ENCODE measurements at regions not wholly inside any gene's neighbourhood (a gene's known extent, or its start where the extent isn't known, plus 50 kb on each side); places are given as distances from the start of the nearest gene placed in this dataset.

DNA sequence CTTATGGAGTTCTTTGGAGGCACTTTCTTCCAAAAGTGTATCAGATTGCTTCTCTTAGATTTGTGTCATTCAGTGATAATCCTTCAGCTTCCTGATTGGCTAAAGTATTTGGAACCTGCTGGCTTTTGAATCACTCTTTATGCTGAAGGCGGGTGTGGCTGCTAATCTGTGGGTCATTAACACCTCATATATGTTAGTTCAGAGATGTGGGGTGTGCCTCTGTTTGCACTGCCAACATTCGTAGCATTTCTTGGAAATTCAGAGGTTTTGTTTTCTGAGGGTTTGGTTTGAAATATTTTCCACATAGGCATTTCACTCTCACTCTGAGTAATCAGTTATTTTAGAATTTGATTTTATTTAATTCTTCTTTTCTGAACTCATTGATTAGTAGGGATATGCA lies 1604.4 kb upstream of the ACVR2A start:
- no peak for DNase-seq

GRCh38 chr2:146239392-146240135 lies 1605.3 kb upstream of the ACVR2A start:
- peak; percentile 51 for DNase-seq

- no peak for DNase-seq
Observed at GRCh38 chr2:146238254-146238966, 1606.4 kb upstream of the ACVR2A start.

GRCh38 chr2:146235158-146235557 lies 1609.7 kb upstream of the ACVR2A start:
- DNase-seq: no peak

- no peak for DNase-seq
Observed at GRCh38 chr2:146229508-146230155, 1615.2 kb upstream of the ACVR2A start.

- no peak for DNase-seq
Observed at GRCh38 chr2:146228466-146229058, 1616.3 kb upstream of the ACVR2A start.

DNA sequence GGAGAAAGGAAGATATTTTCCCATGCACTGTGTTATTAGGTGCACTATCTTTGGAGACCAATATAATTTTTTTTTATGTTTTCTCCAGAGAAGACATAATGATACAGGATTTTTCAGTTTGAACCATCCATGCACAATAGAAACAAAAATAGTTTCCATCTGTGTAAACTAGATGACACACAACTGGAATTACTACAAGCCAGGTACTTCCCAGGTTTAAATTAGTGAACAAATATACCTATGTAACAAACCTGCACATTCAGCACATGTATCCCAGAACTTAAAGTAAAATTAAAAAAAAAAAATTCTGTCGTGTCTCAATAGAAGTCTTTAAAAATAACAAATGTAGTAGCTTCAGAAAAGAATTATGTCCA lies 1616.8 kb upstream of the ACVR2A start:
- DNase-seq: no peak

DNA sequence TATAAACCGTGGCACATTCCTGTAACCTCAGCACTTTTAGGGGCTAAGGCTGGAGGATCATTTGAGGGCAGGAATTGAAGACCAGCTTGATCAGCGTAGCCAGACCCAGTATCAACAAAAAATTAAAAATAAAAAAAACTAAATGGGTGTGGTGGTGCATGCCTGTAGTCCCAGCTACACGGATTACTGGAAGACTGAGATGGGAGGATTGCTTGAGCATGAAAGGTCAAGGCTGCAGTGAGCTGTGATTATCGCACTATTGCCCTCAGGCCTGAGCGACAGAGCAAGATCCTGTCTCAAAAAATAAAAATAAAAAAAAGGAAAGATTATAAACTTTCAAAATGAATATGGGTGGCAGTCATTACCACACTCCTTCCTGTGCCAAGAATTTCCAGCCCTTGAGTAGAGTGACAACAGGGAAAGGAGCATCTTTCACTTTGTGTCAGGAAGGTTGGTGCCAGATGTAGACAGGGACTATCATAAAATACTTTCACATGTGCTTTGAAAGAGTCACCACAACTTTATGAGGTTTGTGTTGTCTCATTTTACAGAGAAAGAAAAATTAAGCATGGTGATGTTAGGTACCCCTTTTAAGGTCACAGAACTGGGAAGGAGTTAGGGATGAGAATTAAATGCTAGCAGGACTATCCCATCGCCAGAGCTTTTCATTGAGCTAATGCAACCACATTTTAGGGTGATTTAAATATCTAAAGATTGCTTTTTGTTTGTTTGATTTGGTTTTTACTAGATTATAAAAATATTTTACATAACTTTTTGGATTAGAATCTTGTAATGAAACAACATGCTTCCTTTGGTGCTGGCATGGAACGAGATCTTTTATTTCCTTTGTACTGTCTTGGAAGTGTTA lies 1617.4 kb upstream of the ACVR2A start:
- DNase-seq: no peak

- no peak for DNase-seq
Observed at GRCh38 chr2:146226077-146226476, 1618.8 kb upstream of the ACVR2A start.

GRCh38 chr2:146221826-146222225 lies 1623.0 kb upstream of the ACVR2A start:
- no peak for DNase-seq

DNA sequence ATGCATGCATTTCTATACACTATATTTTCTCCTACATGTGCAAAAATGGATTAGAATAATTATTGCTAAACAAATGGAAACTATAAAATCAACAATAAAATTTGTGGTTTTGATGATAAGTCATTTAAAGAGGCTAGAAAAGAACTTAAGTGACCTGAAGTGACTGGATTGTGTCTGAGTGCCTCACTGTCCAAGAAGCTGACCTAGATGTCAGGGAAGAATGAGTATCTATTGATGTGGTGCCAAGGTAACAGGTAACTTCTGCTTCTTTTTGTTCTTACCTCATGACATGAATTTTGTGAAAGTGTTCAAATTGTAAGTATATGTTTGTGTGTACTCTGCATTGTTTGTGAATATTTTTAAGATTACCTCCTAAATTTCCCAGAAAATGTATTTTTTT lies 1623.9 kb upstream of the ACVR2A start:
- DNase-seq: no peak

DNA sequence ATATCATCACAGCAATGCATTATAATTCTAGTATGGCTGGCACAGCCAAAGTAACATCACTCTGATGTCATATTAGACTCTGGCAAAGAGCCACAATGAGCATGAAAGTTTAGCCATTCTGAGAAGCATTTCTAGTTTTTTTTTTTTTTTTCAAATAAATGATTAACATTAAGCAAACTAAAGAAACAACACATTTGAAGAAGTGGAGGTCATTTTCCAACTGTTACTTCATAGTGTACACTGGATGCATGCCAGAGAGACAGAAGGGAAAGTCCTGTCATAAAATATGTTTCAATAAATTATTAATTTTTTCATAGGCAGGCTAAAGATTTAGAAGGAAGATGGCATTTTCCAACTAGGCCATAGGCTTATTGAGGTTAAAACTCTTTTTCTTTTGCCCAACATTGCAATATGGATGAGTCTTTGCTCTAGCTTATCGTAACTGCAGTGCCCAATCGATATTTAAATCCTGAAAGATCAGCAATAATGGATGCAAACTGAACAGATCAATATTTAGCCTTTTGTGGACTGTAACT lies 1630.4 kb upstream of the ACVR2A start:
- no peak for DNase-seq

DNA sequence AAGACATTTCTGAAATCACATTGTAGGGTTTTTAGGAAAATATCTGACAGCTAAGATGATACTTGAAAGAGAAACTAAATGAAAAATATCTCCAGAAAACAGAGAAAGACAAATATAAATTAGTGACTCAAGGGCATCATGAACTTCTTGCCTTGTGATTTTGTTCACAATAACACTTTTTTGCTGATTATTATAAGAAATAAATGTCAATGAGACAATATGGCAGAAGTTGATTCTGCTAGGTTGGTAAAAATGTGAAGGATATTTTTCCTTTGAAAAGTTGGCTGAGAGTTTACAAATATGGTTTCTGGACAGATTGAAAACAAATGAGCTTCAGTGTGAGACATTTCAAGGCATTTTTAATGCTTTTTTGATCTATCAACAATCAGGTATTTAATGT lies 1631.2 kb upstream of the ACVR2A start:
- DNase-seq: no peak

- no peak for DNase-seq
Observed at GRCh38 chr2:146212602-146213001, 1632.2 kb upstream of the ACVR2A start.

DNA sequence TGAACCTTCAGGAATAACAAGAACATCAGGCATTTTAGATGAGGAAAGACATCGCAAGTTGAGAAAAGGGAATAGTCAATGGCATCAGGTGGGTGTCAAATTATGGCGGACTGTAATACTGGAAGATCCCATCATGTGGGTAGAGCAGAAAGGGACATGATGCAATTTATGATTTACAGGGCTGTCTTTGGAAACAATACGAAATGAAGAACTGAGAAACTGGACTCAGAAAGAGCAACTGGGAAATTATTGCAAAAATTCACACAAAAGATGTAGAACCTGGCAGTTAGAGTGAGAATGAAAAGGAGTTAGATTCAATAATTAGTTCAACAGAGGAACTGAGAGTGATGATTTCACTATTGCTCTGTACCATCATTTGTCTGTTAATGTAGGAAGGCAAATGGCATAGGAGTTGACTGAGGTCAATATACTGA lies 1635.0 kb upstream of the ACVR2A start:
- DNase-seq: no peak

DNA sequence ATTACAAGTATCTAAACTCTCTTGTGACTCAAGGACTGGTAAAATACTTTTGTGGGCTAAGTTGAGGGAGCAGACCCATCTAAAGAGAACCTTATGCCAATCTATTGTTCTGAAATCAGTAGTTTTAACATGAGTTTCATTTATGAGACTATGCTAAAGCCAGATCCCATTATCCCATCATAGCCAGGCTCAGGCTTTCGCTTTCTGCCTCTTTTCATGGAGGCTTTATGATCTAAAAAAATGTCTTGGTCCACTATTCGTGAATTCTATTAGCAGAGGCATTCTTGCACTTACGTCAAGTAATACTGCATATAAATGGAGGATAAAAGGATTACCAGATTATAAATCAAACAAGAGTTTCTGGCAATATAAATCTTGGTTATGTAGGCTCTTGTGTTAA lies 1636.9 kb upstream of the ACVR2A start:
- no peak for DNase-seq

GRCh38 chr2:146207417-146207816 lies 1637.4 kb upstream of the ACVR2A start:
- DNase-seq: no peak

DNA sequence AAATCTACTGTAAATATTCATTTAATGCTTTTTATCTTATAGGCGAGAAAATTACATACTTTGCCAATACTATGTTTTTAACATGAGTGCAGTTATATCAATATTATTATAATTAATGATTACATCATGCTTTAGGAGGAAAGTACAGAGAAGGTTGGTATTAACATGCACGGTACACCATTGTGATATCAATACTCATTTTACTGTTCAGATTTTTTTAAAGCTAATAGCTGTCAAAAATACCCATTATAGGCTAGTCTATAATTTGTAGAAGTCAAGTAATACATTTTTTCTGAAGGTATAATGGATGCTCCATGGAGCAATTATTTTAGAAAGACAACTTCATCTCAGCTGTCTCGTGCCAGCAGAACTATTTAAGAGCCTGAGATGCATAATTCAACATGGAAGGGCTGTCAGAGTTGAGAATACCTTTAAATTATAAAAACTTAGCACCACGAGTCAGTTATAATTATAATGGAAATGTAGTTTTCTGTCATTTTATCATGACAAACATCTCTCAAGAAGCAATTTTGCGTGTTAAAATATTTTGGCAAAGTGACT lies 1641.7 kb upstream of the ACVR2A start:
- DNase-seq: no peak

DNA sequence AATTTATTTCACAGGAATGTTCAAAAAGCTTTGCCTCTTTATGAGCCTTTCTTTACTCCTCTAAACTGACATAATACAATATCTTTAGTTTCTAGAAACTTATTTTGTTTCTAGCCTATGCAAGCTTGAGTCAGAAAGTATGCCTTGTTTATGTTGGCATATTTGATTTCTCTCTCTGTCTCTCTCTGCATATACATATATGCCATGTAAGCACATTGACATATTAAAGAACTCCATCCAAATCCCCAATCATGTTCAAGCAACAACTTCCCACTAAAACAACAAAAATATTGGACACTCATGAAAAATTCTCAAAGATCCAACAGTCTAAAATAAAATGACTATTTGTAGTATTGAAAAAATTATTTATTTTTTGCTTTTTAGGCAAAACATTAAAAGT lies 1651.2 kb upstream of the ACVR2A start:
- no peak for DNase-seq

DNA sequence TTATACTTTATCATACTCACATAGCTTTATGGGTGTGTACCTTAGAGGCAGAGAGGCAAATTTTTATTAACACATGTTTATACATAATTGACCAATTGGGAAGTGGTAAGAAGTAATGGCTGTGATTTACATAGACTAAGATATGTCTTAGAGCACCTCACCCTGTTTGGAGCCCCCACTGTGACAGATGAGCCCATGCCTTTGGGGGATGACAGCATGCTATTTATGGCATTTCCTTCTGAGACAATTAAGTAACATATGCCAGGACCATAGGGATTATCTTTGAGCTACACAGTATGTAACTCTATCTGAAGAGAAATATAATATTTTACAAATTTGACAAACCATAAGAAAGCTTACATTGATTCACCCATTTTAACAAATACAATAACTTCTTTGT lies 1655.3 kb upstream of the ACVR2A start:
- no peak for DNase-seq

DNA sequence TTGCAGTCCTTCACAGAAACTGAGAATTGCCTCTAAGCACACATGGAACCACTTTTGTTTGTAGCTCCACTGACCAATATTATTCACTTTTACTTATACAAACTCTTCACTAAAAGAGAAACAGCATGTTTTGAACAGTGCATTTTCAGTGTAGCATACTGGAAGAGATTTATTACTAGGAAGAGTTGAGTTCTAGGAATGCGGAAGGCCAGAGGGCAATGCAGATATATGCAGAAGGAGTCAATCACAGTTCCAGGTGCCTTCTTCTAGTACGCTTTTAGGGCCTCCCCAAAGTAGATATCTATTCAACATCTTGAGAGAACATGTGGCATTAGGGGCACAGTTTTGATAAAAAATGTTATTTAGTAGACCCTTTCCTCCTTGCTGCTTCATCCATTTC lies 1654.0 kb upstream of the ZEB2 start:
- DNase-seq: no peak

GRCh38 chr2:146161256-146161882 lies 1641.5 kb upstream of the ZEB2 start:
- no peak for DNase-seq
